ENCODE measurements at regions not wholly inside any gene's neighbourhood (a gene's known extent, or its start where the extent isn't known, plus 50 kb on each side); places are given as distances from the start of the nearest gene placed in this dataset.
"Not testable (repeated sequence)": the region's sequence is repeated elsewhere in the genome, so short reads cannot be mapped to it uniquely, and the experiment has no call there.

DNA sequence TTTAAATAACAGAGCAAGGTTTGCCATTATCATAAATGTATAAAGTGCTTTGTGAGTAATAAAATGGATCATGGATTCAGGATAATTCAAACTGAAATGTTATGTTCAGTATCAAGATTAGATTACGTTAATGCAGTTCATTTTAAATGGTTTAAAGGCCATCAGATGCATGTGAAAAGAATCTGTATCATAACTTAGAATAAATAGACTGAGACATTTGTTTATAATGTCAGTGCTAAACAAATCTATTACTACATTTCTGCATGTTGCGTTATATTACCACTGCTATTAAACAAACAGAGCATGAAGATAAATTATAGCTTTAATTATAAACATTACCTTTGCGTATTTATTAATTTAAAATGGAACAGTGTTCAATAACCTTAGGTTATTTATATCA, 160.2 kb downstream of the TOX3 start:
- no peak overlapping the region for H3K27ac ChIP-seq
- no peak overlapping the region for H3K4me3 ChIP-seq

DNA sequence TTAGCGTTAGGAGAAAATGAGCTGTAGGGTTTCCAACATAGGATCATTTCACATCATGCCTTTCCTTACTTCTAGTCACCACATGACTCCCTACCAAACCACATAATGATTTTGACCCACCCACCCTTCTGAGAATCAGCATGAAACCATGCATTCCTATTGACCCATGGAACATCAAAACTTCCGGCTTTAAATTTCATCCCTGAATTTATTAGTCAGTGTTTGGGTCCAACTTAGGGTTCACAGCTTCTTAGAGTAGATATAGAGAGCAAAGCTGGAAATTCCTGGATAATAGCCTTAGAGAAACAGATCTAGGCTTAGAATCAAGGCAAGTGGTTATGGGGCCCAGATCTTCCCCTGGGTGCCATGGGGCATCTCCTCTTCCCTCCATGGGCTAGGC, 162.6 kb downstream of the TOX3 start:
- no peak overlapping the region for H3K4me3 ChIP-seq
- no peak overlapping the region for H3K27ac ChIP-seq

GRCh38 chr16:52383640-52384292, 163.2 kb downstream of the TOX3 start:
- Histone ChIP-seq H3K4me3 (no peak overlapping the region), H3K27ac (no peak overlapping the region)

- no peak overlapping the region for H3K27ac ChIP-seq
- no peak overlapping the region for H3K4me3 ChIP-seq
These were observed 163.8 kb downstream of the TOX3 start for GRCh38 chr16:52383119-52383518.

DNA sequence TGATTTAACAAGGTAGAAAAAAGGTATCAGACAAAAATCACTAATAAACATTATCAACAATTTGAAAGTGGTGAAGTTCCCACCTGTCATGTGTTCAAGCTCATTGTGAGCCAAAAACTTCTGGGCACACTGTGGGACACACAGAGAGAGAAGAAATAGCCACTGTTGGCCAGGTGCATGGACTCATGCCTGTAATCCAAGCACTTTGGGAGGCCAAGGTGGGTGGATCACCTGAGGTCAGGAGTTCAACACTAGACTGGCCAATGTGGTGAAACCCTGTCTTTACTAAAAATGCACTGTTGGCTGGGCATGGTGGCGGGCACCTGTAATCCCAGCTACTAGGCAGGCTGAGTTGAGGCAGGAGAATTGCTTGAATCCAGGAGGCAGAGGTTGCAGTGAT, 167.4 kb downstream of the TOX3 start:
- no peak overlapping the region for H3K4me3 ChIP-seq
- H3K27ac ChIP-seq: no peak overlapping the region

GRCh38 chr16:52376676-52377280, 170.2 kb downstream of the TOX3 start:
- Histone ChIP-seq H3K4me3 (no peak overlapping the region), H3K27ac (no peak overlapping the region)

DNA sequence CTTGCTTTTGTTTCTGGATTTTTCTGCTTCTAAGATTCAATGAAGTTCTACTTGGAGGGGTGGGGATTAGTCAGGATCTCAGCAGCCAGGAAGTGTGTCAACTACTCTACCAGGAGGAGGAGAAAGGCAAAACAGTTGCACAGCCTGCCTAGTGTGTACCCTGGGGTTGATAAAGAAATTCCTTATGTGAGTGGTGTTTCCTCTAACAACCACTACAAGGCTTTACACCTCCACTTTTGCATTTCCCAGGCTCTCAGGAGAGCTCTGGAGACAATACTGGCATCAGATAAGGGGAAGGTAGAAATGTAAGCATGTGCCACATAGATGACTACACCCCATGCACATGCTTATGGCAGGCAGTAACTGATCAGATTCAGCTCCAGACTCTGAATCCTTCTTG, 174.6 kb downstream of the TOX3 start:
- no peak overlapping the region for H3K27ac ChIP-seq
- H3K4me3 ChIP-seq: no peak overlapping the region

GRCh38 chr16:52368859-52369258, 178.1 kb downstream of the TOX3 start:
- no peak overlapping the region for H3K27ac ChIP-seq

DNA sequence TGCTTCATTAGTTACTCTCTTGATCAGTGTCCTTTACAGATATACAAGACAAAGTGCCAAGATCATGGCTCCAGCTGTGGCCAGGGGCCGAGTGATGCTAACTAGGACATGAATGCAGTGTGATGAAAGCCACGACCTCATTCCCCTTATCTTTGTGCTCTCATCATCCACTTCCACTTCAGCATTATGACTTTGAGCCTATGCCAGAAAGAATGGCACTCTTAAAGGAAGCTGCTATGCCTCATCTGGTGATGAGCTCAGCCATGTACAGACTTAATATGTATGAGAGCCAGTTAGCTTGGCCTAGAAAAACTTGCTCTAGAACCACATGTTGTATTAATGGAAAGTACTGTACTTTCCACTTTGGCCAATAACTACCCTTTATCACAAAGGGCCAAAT, 179.1 kb downstream of the TOX3 start:
- Histone ChIP-seq H3K27ac (no peak overlapping the region), H3K4me3 (no peak overlapping the region)

More at GRCh38 chr16:52368859-52369258, 178.1 kb downstream of the TOX3 start:
- no peak overlapping the region for H3K4me3 ChIP-seq

DNA sequence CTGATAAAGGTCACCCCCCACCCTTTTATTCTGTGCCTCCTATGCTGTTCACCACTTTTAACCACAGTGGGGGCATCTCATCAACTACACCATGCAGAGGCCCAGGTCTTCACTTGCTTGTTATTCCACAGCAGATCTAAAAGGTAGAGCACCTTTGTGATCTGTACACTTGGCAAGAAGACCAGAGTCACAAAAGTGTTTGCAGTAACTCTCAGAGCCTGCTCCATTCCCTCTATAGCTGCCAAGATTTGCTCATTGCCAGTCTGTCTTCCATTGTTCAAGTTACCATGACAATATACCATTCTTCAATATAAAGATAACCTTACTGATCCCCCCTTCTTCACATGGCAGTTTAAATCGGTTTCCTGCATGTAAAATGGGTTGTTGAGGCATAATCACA, 180.0 kb downstream of the TOX3 start:
- Histone ChIP-seq H3K27ac (no peak overlapping the region), H3K4me3 (no peak overlapping the region)

- Histone ChIP-seq H3K27ac (no peak overlapping the region), H3K4me3 (no peak overlapping the region)
These were observed 182.4 kb downstream of the TOX3 start for GRCh38 chr16:52364500-52364899.

GRCh38 chr16:52363082-52363481, 183.9 kb downstream of the TOX3 start:
- no peak overlapping the region for H3K27ac ChIP-seq
- H3K4me3 ChIP-seq: no peak overlapping the region

- no peak overlapping the region for H3K27ac ChIP-seq
- H3K4me3 ChIP-seq: no peak overlapping the region
These were observed 189.2 kb downstream of the TOX3 start for GRCh38 chr16:52357711-52358110.

GRCh38 chr16:52353249-52353648, 193.7 kb downstream of the TOX3 start:
- no peak overlapping the region for H3K4me3 ChIP-seq
- H3K27ac ChIP-seq: no peak overlapping the region

- Histone ChIP-seq H3K27ac (no peak overlapping the region), H3K4me3 (no peak overlapping the region)
These were observed 195.5 kb downstream of the TOX3 start for GRCh38 chr16:52351451-52351850.

DNA sequence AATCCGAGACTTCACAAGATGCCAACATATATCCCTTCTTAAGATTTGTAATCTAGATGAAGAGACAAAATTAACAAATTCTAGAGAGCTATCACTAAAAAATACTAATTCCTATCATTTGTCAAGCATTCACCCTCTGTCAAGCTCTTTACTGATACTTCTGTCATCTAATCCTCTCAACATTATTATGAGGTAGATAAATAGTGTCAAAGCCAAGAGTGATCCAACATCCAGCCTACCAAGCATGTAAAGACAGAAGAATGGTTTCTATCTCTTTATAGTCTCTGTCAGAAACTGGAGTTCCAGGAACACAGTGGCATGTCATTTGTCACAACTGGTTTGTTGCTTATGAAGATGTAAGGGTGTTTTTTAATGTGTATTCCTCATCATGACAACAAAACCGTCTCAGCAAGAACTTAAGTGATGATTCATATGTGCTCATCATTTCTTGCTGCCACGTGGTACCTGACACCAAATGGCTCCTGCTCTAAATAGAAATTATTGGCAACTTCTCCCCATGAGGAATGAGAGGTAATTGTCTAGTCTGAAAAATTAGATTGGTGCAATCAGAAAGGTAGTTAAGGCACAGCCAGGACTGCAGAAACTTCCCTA, 196.8 kb downstream of the TOX3 start:
- H3K4me3 ChIP-seq: no peak overlapping the region
- H3K27ac ChIP-seq: no peak overlapping the region

- no peak overlapping the region for H3K27ac ChIP-seq
- H3K4me3 ChIP-seq: no peak overlapping the region
These were observed 200.2 kb downstream of the TOX3 start for GRCh38 chr16:52346709-52347108.

GRCh38 chr16:52333673-52334072, 213.3 kb downstream of the TOX3 start:
- H3K4me3 ChIP-seq, H3K27ac ChIP-seq: not testable (repeated sequence)

DNA sequence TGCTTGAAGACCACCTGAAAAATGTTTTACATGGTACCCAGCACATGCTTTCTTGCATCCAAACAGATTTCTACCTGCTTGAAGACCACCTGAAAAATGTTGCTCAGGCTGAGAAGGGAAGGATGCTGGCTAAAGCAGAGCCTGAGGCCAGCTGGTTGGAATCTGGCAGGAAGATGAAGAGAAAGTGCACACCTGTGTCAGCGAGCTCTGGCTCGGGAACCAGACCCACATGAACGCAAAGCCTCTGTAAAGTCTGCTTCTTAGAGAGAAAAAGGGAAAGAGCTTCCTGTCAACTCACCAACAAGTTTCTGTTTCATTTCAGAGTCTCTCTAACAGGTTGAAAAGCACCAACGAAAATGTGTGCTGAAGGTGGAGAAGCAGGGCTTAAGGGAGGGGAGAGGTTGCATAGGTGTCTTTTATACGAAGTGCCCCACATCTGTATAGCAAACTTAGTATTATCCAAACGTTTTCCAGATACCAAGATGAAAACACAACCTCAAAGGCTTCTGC, 226.0 kb downstream of the TOX3 start:
- no peak overlapping the region for H3K4me3 ChIP-seq
- H3K27ac ChIP-seq: no peak overlapping the region

GRCh38 chr16:52318302-52319009, 228.5 kb downstream of the TOX3 start:
- Histone ChIP-seq H3K27ac (no peak overlapping the region), H3K4me3 (no peak overlapping the region)

DNA sequence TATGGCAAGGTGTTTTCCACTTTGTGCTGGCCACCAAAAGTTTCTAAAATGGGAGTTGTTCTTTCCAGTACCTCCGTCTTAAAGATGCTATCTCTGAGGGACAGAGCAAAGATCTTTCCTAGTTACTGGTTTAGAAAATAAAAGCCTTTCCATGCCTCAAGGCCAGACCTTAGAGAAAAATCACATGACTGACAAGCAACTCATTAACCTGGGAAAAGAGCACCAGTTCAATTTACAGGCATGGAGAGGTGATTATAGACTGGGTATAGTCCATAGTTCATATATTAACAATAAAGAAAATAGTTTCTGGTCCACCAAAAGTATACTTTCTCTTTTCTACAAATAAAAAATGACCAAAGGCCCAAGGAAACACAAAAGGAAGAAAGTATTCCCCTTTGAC, 230.7 kb downstream of the TOX3 start:
- H3K27ac ChIP-seq: no peak overlapping the region
- H3K4me3 ChIP-seq: no peak overlapping the region
